HCT116 (cell line): ENCODE measurements at regions not wholly inside any gene's neighbourhood (a gene's known extent, or its start where the extent isn't known, plus 50 kb on each side); places are given as distances from the start of the nearest gene placed in this dataset.

Source experiments
- ATAC-seq: fragments of 200-7000 bp; cut with Tn5 transposase; 2 replicates; pipeline ENCODE4 v1.9.1; 2020; ENCODE audit warnings: mild to moderate bottlenecking, moderate library complexity
- BruUV-seq: library from RNA; stranded (reverse); fragments of 400-500 nt; replicated peaks from 2 replicates; lab custom pipeline; 2021; lab: Mats Ljungman, UMichigan
- CTCF ChIA-PET: fragments of 300-600 bp; sonication (Branson Sonifier 250); formaldehyde crosslinking; loops from one replicate; lab custom pipeline; 2021; ENCODE audit warnings: antibody characterized with exemption; lab: Charles Lee
- POLR2A ChIA-PET: fragments of 300-600, 350-600 bp; sonication (Branson Sonifier 250); formaldehyde crosslinking; loops from one replicate; lab custom pipeline; 2021; ENCODE audit warnings: antibody characterized with exemption; lab: Charles Lee
- RAD21 ChIA-PET, 2 experiments: fragments of 300-600 bp; sonication (Branson Sonifier 250); formaldehyde crosslinking; loops; one replicate each; lab custom pipeline; 2023; ENCODE audit warnings: low total read pairs in 2 of 2; ENCODE audit not compliant: uncharacterized antibody in 2 of 2, unreplicated experiment in 2 of 2, low non-redundant PET in 1 of 2; lab: Charles Lee
- DNase-seq: peaks from one replicate; pipeline ENCODE4 v3.0.0-alpha.2; 2010; ENCODE audit warnings: low read depth, low spot score
- H2AFZ ChIP-seq: fragments of 200-600 bp; shearing (Covaris generic), sonication (generic); 2 replicates; pipeline ENCODE4 v1.6.1; 2017; ENCODE audit warnings: low read depth, mixed run types, mixed read lengths, antibody characterized with exemption, low read length; ENCODE audit not compliant: poor library complexity, severe bottlenecking
- H3K27ac ChIP-seq: 2 replicates; pipeline ENCODE4 v1.5.1; 2012; ENCODE audit warnings: low read depth, low read length
- H3K27me3 ChIP-seq: fragments of 200-600 bp; sonication (generic); 2 replicates; pipeline ENCODE4 v1.6.1; 2016; ENCODE audit warnings: mixed run types, low read length, mixed read lengths; ENCODE audit not compliant: insufficient read depth
- H3K36me3 ChIP-seq, 2 experiments: fragments of 200-500 bp in 1 of 2; fragments of 200-600 bp in 1 of 2; sonication (Bioruptor generic) in 1 of 2; sonication (generic) in 1 of 2; 2 replicates each; pipeline versions ENCODE4 v1.5.1 to v1.6.1; 2014 to 2016; ENCODE audit warnings: low read length in 2 of 2, inconsistent platforms in 1 of 2, mixed read lengths in 1 of 2, mixed run types in 1 of 2; ENCODE audit not compliant: insufficient read depth in 2 of 2, control insufficient read depth in 1 of 2
- H3K4me1 ChIP-seq, 2 experiments: fragments of 200-600 bp in 1 of 2; sonication (generic) in 1 of 2; 2 replicates each; pipeline versions ENCODE4 v1.5.1 to v1.6.1; 2012 to 2017; ENCODE audit warnings: low read length in 2 of 2, inconsistent platforms in 1 of 2, mild to moderate bottlenecking in 1 of 2, mixed read lengths in 1 of 2, mixed run types in 1 of 2, moderate library complexity in 1 of 2; ENCODE audit not compliant: insufficient read depth in 2 of 2, control insufficient read depth in 1 of 2
- H3K4me2 ChIP-seq: fragments of 200-600 bp; sonication (generic); 2 replicates; pipeline ENCODE4 v1.6.1; 2017; ENCODE audit warnings: mixed run types, low read length, mixed read lengths
- H3K4me3 ChIP-seq, 2 experiments: fragments of 200-600 bp in 1 of 2; sonication (generic) in 1 of 2; replicated peaks in 1 of 2; 2 replicates each; pipeline ENCODE4 v1.5.1; 2011 to 2016; ENCODE audit warnings: low read length in 2 of 2, control low read depth in 1 of 2, low read depth in 1 of 2, mild to moderate bottlenecking in 1 of 2, mixed read lengths in 1 of 2, mixed run types in 1 of 2
- H3K79me2 ChIP-seq: fragments of 200-600 bp; sonication (generic); 2 replicates; pipeline ENCODE4 v1.6.1; 2017; ENCODE audit warnings: mild to moderate bottlenecking, mixed run types, low read length, moderate library complexity, mixed read lengths; ENCODE audit not compliant: insufficient read depth
- H3K9ac ChIP-seq: fragments of 200-600 bp; sonication (generic); 2 replicates; pipeline ENCODE4 v1.6.1; 2016; ENCODE audit warnings: low read length, mixed read lengths
- H3K9me2 ChIP-seq: fragments of 200-600 bp; sonication (generic), shearing (Covaris generic); 2 replicates; pipeline ENCODE4 v1.6.1; 2017; ENCODE audit warnings: mixed run types, mild to moderate bottlenecking, moderate library complexity; ENCODE audit not compliant: insufficient read depth
- H3K9me3 ChIP-seq, 2 experiments: fragments of 200-500 bp in 1 of 2; fragments of 200-600 bp in 1 of 2; sonication (Bioruptor generic) in 1 of 2; sonication (generic) in 1 of 2; 2 replicates each; pipeline ENCODE4 v1.6.1; 2014 to 2017; ENCODE audit warnings: low read length in 2 of 2, mixed read lengths in 2 of 2, inconsistent platforms in 1 of 2, low read depth in 1 of 2, mild to moderate bottlenecking in 1 of 2, mixed run types in 1 of 2, moderate library complexity in 1 of 2; ENCODE audit not compliant: control insufficient read depth in 1 of 2, insufficient read depth in 1 of 2
- H4K20me1 ChIP-seq: fragments of 200-600 bp; sonication (generic), shearing (Covaris generic); 2 replicates; pipeline ENCODE4 v1.6.1; 2017; ENCODE audit warnings: mixed run types, mild to moderate bottlenecking, moderate library complexity; ENCODE audit not compliant: insufficient read depth
- ATF3 ChIP-seq: IDR thresholded peaks from 2 replicates; pipeline ENCODE4 v1.6.1; 2012
- CBX3 ChIP-seq: IDR thresholded peaks from 2 replicates; pipeline ENCODE4 v1.6.1; 2012; ENCODE audit warnings: low read depth
- CTCF ChIP-seq, 3 experiments: fragments of 200-600 bp in 1 of 3; sonication (generic) in 1 of 3; IDR thresholded peaks in 2 of 3; conservative IDR thresholded peaks in 1 of 3; 2 replicates each; pipeline ENCODE4 v1.5.1; 2012 to 2017; ENCODE audit warnings: low read depth in 2 of 3, low read length in 2 of 3, antibody characterized with exemption in 1 of 3, borderline replicate concordance in 1 of 3, control low read depth in 1 of 3, mild to moderate bottlenecking in 1 of 3, mixed read lengths in 1 of 3, mixed run types in 1 of 3, moderate library complexity in 1 of 3; ENCODE audit not compliant: insufficient read depth in 1 of 3
- ELF1 ChIP-seq: IDR thresholded peaks from 2 replicates; pipeline ENCODE4 v1.6.1; 2012; ENCODE audit warnings: low read depth, borderline replicate concordance
- EZH2phosphoT487 ChIP-seq: fragments of 200-600 bp; IDR thresholded peaks from 2 replicates; pipeline ENCODE4 v1.6.1; 2018; ENCODE audit warnings: antibody characterized with exemption, borderline replicate concordance
- FOSL1 ChIP-seq: IDR thresholded peaks from 2 replicates; pipeline ENCODE4 v1.6.1; 2012; ENCODE audit warnings: low read depth
- JUND ChIP-seq: IDR thresholded peaks from 2 replicates; pipeline ENCODE4 v1.6.1; 2012
- POLR2A ChIP-seq: IDR thresholded peaks from 2 replicates; pipeline ENCODE4 v1.7.0; 2011; ENCODE audit warnings: borderline replicate concordance; ENCODE audit not compliant: insufficient read depth, insufficient read length; ENCODE audit errors: extremely low read depth
- POLR2AphosphoS5 ChIP-seq: IDR thresholded peaks from 2 replicates; pipeline ENCODE4 v1.6.1; 2011; ENCODE audit warnings: mild to moderate bottlenecking, low read depth, low read length, moderate library complexity
- RAD21 ChIP-seq: IDR thresholded peaks from 2 replicates; pipeline ENCODE4 v1.6.1; 2012; ENCODE audit warnings: low read depth, mild to moderate bottlenecking
- SP1 ChIP-seq: IDR thresholded peaks from 2 replicates; pipeline ENCODE4 v1.6.1; 2012; ENCODE audit warnings: low read depth
- SRF ChIP-seq: IDR thresholded peaks from 2 replicates; pipeline ENCODE4 v1.6.1; 2012; ENCODE audit warnings: low read depth
- TCF7L2 ChIP-seq: IDR thresholded peaks from 2 replicates; pipeline ENCODE4 v1.7.0; 2011; ENCODE audit warnings: borderline replicate concordance, inconsistent platforms; ENCODE audit not compliant: insufficient read depth, insufficient read length; ENCODE audit errors: extremely low read depth
- intact Hi-C: fragments of 100-400 bp; cut with micrococcal nuclease; formaldehyde crosslinking; loops from 2 replicates; pipeline ENCODE4 v1.10.0; 2022

DNA sequence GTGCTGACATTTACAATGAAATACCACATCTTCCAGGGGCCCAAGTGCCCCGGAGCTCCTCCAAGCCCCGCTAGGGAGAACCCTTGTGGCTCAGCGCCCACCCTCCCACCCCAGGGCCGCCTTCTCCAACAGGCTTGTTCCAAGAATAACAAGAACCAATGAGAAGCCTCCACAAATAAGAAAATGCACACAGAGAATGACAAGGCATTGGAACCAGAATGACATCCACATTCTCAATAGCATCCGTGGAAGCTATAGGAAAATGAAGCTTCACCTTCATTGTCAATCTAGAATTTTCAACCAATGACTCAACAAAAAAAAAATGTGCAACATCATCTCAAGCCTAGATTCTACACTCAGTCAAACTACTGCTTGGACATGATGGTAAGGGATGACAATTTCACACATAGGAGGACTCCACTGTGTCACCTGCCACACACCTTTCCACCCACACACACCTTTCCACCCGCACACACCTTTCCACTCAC is 50.4 kb upstream of the PPP2R2D start:
- H3K4me1 ChIP-seq, result no peaks in the 10 kb centered on the region
- DNase-seq (no peak), ATAC-seq (no peak)
- no peak overlapping the region for H3K9ac ChIP-seq
- H3K27ac ChIP-seq, result no peak overlapping the region
- H3K79me2 ChIP-seq, result no peaks in the 10 kb centered on the region
- no peak overlapping the region for H3K4me2 ChIP-seq
- TF ChIP-seq CTCF (IDR thresholded peaks at IDR 0.05 in 2 of 3, conservative IDR thresholded peaks at IDR 0.05 in 1 of 3; ENCODE audit: borderline replicate concordance in 1 of 3, insufficient read depth in 1 of 3, low read depth in 2 of 3, low read length in 2 of 3), result no peak
- no peak for TF ChIP-seq RAD21
- TF ChIP-seq ELF1, result no peak
- TF ChIP-seq ATF3, result no peak
- TF ChIP-seq JUND, result no peak
- TF ChIP-seq POLR2A, result no peak
- no peak for TF ChIP-seq SP1
- no peak for TF ChIP-seq EZH2phosphoT487
- no peak for TF ChIP-seq POLR2AphosphoS5
- no peak for TF ChIP-seq SRF
- no peak for TF ChIP-seq FOSL1
- TF ChIP-seq TCF7L2, result no peak
- no peak for TF ChIP-seq CBX3
- H3K36me3 ChIP-seq, result no peaks in the 10 kb centered on the region
- H3K4me3 ChIP-seq, result no peak overlapping the region
- no peak overlapping the region for H2AFZ ChIP-seq
- H3K27me3 ChIP-seq, result no peaks in the 10 kb centered on the region
- ChIA-PET CTCF (no interaction called here), RAD21 (no interaction called here), POLR2A (no interaction called here)
- no peaks in the 10 kb centered on the region for H4K20me1 ChIP-seq
- no peaks in the 10 kb centered on the region for H3K9me3 ChIP-seq
- intact Hi-C loops, result no loop called here
- no peaks in the 10 kb centered on the region for H3K9me2 ChIP-seq
- no TSS peak for BruUV-seq
